ENCODE measurements at regions not wholly inside any gene's neighbourhood (a gene's known extent, or its start where the extent isn't known, plus 50 kb on each side); places are given as distances from the start of the nearest gene placed in this dataset.

GRCh38 chr11:15773476-15774387, 582.6 kb downstream of the SOX6 start:
- TF ChIP-seq POLR2AphosphoS5 (IDR thresholded peaks at IDR 0.05; ENCODE audit: low read depth, low read length) (no peak), PAX5 (IDR thresholded peaks at IDR 0.05; ENCODE audit: insufficient read depth, low read length, severe bottlenecking) (no peak), POLR2A (IDR thresholded peaks at IDR 0.05; ENCODE audit: low read depth, low read length) (no peak), TAF1 (IDR thresholded peaks at IDR 0.05; ENCODE audit: low read depth, low read length) (no peak)
